HuH-7.5 (cell line): ENCODE measurements at regions not wholly inside any gene's neighbourhood (a gene's known extent, or its start where the extent isn't known, plus 50 kb on each side); places are given as distances from the start of the nearest gene placed in this dataset.
"Not testable (repeated sequence)": the region's sequence is repeated elsewhere in the genome, so short reads cannot be mapped to it uniquely, and the experiment has no call there.

Source experiments
- DNase-seq: peaks from one replicate; pipeline ENCODE4 v3.0.0; 2011; ENCODE audit warnings: low spot score

DNA sequence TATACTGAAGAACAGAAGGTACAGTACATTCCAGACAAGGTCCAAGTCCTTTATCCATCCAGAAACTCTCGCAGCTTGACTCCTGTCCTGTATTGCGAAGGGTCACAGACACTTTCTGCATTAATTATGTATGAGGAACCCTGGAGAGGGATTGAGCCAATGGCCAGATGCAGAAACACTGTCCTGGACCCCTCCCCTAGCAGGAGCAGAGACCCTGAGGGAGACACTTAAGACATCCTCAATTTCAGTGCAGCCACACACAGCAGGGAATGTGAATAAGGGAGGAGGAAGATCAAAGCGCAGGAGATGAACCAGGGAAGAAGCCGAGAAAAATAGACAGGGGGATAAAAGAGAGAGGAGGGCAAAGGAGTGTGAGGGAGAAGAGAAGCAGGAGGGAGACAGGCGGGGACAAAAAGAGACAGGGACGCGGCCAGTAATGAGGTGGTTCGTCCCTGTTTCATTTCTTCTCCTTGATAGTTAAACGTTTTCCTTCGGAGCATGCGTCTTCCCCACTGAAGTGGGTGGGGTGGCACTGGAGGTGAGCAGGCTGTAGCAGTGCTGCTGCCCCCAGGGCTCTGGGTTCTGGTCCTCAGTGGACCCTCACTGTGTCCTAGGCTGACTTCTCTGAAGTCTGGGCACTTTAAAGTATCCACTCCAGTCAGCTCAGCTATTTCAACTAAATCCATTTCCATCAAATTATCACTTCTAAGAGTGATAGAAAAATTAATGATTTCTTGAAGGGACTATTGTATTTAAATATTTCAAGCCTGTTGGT is 356.4 kb upstream of the NOCT start:
- DNase-seq = no peak

DNA sequence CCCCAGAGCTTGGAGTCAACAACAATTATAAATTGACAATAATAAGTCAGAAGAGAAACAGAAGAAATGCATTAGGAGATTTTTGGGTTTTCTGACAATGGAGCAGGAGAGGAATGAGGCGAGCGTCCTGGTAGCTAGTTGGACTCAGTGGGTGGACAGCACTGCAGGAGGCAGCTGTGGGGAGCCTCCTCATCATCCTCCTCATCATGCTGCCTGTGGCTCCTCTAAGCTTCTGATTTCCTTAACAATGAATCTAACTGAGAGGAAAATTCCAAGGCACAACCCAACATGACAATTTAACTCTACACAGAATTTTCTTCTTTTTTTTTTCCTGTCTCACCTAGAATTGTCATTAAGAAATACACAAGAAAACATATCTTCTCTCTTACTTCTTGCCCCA is 357.1 kb upstream of the NOCT start:
- DNase-seq = no peak

DNA sequence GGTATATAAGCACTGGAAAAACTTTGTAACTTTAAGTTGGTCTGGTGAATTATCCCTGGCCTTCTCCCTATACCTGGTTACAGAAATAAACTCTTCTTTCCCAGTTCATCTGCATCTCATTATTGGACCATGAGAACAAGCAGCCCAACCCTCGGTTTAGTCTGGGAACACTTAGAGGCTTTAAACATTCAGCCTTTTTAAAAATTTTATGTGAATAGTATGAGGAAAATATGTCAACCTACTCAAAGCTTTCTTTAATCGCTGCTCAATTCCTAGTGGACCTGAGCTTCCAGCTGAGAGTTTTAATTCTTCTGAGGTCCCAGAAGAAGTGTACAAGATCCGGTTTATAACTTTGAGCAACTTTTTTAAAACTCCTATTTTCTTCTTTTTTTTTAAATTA is 358.6 kb upstream of the NOCT start:
- DNase-seq = no peak

DNA sequence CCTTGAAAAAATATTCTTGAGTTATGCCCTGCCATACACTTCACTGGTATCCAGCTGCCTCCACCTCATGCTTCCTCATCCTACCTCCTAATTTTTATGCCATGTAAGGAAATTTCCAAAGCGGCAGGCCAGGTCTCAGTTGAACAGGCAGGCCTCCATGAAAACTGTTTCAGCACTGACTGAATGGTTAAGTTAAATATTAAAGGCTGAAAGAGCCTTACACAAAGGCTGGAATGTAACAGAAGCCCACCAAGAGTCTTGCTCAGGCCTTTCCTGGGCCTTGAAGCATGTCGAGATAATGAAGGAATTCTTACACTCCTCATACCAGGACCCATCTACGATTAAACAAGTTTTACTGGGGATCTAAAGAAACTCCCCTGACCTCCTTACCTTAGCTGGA is 359.6 kb upstream of the NOCT start:
- DNase-seq = no peak

DNA sequence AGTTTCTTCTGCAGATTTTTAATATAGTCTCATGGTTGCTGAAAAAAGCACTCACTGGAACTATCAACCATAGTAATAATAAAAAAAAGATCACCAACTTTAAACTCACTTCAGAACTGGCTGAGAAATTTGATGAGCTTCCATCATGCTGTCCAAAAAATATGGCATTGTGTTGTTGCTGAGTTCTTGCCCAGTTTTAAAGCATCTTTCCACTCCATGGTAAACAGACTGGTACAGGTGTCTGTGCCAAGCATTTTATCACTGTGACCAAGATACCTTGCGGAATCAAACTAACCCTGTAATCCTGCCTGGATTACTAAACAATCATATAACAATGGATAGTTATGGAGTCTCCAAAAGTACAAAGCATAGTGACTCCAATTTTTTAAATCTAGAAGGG is 360.3 kb upstream of the NOCT start:
- DNase-seq = no peak

DNA sequence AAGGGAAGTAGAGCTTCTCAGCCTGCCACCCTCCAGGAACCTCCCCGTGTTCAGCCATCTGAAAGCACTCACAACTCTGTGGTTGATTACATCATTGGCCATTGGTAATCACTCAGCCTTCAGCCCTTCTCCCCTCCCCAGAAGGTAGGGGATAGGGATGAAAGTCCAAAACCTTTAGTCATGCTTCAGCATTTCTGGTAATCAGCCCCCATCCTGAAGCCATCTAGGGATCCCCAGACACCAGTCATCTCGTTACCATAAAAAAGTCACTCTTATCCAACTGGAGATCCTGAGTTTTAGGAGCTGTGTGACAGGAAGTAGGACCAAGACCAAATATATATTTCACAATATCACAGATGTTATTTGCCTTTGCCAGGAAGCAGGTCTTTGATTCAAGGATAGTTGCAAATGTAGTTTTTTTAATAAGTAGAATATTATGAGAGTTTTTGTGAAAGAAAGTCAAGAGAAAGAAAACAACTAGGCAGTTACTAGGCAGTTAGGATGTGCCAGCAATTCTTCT is 364.6 kb upstream of the NOCT start:
- DNase-seq = no peak

DNA sequence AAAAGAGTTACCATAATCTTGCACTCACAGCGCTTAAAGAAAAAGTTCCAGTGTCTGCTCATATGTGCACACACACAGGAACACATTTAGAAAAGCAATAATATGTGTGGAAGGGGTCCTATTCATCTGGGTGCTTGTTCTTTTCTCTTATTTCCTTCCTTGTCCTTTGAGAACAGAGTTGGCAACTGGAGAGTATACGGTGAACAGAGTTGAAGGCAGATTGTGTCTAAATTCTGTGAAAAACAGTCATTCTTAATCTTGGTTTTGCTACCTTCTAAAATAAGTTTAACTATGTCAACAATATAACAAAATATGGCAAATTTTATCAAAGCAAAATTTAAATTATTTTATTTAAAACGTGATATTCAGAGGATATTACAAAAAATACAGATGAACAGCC is 365.1 kb upstream of the NOCT start:
- no peak for DNase-seq

DNA sequence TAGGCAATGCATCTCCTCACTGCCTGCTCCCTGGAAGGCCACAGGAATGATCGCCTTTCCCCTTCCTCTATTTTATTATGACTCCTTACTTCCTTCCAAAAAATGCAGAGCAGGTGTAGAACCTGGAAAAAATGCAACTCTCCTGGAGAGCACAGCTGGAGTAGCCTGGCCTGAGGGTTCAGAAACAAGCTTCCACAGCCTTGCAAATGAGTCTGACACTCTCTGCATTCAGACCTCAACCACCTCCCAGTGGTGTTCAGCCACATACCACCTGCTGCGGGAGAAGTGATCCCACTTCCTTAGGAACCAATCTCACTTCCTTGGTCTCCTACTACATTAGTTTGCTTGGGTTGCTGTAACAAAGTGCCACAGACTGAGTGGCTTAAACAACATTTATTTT is 368.1 kb upstream of the NOCT start:
- DNase-seq = no peak

DNA sequence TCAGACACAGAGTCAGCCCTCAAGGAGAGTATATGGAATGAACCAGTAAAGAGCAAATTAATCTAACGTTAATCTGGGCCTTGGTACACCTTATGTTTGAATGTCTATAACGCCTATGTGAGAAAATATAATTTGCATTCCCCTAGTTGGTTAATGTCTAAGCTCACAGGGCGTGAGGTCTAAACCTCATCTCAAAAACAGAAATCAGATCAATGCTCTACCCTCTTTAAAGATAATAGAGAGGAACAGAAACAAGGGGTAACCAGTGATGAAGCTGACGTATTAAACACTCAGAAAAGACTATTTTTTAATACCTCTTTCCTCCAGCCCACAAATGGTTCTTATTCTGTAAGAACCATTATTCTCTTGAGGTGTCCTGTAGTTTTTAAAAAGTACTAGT is 369.2 kb upstream of the NOCT start:
- DNase-seq = no peak

DNA sequence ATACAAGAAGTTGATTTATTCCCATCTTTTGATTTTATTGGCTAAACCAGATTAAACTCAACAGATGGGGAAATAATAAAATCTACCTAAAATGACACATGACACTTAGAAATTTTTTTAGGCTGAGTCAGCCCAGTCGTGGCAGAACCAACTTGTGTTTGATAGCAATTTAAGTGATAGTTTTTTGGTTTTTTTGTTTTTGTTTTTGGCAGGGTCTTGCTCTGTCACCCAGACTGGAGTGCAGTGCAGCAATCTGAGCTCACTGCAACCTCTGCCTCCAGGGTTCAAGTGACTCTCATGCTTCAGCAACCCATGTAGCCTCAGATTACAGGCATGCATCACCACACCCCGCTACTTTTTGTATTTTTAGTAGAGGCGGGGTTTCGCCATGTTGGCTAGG is 370.3 kb upstream of the NOCT start:
- DNase-seq = no peak

DNA sequence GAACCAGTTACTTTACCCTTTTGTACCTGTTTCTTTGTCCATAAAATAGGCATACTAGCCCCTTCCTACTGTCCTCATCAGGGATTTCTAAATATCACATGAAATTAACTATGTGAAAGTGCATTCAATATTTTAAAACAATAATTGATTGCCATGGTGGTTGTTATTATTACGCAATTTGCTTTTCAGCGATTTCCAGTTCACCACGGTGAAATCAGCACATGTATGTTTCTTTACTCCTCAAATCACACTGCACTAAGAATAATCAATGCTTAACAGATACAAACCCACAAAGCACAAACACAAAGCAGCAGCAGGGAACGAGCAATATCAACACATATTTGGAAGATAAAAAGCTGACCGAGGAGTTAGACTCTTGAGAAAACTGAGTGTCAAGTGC is 371.3 kb upstream of the NOCT start:
- DNase-seq = no peak

DNA sequence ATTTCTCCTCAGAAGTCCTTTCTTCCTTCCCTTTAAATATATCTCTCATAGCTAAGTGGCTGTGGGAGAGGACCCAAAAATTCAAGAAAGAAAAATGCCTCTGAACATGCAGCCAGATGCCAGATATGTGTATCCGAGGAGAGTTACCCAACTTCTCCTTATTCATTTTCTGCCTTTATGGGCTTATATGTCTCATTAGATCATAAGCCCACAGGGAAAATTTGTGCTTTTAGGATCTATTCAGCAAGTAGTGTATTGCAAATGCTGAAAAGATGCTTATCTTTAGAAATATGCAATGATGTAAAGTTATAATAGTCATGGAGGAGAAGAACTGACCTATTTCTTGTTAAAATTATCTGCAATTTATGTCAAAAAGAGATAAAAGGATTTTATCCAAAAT is 371.8 kb upstream of the NOCT start:
- no peak for DNase-seq

DNA sequence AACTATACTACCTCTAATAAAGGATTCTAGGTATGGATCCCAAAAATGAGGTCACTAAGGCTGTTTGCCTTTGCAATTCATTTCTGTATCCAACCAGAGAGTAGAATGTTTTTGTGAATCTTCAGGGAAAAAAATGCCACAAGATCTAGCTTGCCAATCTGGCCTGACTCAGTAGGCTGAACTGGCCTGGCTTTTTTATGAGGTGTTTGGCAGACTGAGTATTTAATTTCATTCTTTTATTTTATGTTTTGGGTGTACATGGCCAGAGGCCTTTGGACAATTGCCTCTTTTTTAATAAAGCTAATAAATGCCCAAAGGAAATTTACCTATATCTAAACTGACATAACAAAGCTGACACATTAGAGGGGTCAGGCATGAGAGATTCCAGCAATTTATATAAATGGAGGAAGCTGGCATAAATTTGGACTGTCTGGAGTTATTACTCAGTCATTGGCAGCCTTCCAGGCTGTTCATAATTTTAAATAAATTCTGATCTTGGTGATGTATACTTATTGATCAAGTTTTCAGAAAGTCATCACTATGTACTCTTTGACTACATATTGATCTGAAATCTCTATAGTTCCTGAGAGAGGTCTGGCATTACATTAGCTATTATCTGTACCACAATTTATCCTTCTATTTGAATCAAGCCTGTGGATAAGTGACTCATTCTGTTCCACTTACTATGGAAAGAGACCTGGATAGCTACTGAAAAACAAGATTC is 376.4 kb upstream of the NOCT start:
- DNase-seq = no peak

DNA sequence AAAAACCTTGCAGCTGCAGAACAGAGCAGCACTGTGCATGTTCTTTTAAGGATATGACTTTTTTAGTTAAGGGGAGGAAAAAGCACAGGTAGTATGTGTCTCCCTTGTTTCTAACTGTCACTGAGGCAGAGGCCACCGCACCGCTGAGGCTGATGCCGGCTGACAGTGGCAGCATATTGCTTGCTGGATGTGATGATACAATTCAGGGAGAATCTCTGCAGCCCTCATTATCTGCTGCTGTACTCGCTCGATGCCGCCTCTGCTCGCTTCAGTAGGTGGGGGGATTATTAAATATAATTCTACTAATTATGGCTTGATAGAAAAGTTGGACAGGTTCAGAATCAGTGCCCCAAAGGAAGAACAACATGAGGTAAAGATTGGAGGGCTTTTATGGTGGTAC is 378.8 kb upstream of the NOCT start:
- no peak for DNase-seq

DNA sequence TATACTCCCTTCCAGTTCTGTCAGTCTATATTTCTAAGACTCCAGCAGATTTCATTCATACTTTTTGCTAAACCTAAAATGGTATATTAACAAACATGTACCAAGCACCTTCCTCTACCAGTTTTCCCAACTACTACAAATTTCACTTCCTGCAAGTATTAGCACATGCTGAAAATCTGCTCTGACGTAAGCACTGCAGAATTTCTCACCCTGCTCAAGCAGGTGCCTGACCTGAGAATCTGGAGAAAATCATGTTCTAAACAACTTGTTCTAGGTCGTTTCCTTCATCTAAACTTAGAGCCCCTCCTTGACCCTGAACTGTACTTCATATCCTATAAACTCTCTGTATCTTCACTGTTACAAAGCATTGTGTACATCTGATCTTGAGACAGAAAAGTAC is 380.7 kb upstream of the NOCT start:
- no peak for DNase-seq

DNA sequence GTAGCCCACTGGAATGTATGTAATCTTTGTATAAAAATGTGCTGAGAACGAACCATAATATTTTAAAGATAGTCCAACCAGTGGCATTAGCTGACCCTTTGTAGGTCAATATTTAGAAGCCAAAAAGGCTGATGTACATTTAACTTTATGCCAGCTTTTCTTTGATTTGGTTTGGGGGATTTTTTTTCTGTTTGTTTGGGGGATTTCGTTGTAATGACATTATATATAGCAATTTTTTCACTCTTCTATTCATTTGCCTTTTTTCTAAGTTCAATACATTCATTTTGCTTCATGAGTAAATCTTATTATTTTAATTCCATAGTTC is 382.0 kb upstream of the NOCT start:
- no peak for DNase-seq

DNA sequence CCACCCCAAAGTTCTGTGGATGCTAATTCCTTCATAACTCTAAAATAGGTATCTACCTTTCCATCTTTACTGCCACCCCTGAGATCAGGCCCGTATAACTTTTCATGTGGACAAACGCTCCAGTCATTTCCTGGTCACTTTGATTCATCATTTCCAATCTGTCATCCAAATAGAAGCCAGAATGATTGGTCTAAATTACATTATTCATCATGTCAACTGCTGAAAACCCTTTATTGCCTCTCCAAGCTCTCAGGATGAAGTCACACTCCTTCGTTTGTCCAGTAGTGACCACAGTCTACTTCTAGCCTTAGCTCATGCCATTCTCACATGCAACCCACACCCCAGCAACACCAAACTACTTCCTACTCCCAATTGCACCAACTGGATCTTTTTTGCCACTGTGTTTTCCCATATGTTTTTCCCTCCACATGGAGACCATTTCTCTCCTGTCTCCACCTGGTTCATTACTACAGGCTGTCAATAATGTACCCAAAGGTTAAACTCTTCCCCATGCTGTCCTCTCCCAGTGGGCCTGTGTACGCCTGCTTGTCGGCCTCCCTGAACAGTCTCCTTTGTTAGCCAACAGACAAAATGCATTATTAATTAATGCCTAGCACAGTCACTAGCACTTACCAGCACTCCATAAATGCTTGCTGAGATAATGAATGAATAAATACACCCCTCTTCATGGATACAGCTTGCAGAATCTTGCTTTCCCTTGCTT is 382.6 kb upstream of the NOCT start:
- DNase-seq = no peak

DNA sequence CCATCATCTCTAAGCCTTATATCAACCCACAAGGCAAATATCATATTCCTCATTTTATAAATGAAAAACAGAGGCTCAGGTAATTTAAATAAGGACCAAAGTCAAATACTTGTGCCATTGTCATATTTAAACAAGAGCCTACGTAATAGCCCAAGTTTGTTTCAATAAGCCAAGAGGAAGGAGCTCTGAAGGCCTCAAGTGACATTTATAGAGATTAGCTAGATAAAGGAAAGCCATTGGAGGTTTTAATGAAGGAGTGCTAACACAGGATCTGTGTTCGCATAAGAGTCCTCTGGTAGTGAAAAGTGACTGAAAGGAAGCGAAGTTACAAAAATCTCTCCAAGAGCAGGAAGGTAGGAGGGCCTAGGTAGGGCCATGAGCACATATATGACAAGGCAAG is 384.9 kb upstream of the NOCT start:
- no peak for DNase-seq

DNA sequence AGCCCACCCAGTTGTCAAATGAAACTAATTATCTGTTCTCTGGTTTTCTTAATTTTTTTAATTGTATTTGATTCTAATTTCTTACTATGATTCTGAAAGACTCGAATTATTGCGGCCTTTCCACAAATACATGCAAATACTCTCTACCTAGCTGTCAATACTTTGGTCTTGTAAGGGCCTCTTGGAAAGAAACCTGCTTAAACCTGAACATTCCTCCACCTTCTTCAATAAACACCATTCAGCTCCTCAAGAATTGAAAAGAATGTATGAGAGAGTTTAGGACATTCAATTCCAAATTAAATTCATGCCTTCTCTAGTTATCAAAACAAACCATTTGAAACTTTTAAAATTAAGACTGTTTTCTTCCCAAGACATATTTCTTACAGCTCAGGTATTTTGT is 385.9 kb upstream of the NOCT start:
- DNase-seq = no peak

DNA sequence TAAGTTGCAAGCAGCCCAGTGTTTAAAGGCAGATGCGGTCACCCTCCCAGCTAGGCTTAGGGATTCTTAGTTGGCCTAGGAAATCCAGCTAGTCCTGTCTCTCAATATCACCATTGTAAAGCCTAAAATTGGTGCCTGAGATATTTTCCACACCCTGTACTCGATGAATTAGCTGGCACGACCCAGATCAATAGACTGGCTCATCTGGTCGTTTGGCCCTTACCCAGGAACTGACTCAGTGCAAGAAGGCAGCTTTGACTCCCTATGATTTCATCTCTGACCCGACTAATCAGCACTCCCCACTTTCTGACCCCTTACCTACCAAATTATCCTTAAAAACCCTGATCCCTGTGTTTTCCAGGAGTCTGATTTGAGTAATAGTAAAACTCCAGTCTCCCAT is 384.9 kb upstream of the SLC7A11 start:
- no peak for DNase-seq

DNA sequence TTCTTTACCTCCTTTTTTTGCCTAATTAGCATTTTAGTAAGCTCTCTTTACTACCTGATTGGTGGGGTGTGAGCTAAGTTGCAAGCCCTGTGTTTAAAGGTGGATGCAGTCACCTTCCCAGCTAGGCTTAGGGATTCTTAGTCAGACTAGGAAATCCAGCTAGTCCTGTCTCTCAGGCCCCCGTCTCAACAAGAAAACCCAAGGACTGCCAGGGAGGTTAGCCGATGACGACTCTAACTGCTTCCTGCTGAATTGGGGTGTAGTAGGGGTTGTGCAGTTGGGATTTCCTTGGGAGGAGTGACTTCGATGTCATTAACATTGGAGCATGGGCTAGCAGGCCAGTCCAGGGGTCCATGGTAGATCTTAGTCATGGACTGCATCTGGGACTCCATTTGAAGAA is 380.2 kb upstream of the SLC7A11 start:
- DNase-seq = not testable (repeated sequence)

DNA sequence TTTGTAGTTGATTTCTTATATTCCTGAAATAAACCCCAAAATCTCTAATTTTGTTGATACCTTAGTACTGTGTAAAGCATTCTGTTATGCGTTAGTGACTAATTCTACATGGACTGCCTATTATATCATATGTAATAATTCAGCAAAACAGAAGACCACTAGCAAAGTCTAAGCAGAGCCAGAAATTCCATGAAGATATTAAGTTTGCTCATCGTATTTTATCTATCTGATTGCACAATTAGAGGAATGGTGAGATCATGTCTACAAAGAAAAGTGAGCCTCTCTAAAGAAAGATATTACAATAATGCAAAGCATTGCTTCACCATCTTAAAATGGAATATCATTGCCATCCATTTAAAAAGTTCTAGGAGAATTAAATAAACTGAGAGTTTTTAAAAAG is 374.6 kb upstream of the SLC7A11 start:
- DNase-seq = no peak
